K562 (cell line): ENCODE measurements at regions not wholly inside any gene's neighbourhood (a gene's known extent, or its start where the extent isn't known, plus 50 kb on each side); places are given as distances from the start of the nearest gene placed in this dataset.

Experiments used
- ATAC-seq: fragments of 200-7000 bp; cut with Tn5 transposase; 3 replicates; pipeline ENCODE4 v1.9.1; 2020; ENCODE audit warnings: moderate library complexity
- BruUV-seq: library from RNA; stranded (reverse); fragments of 400-500 nt; replicated peaks from 2 replicates; lab custom pipeline; 2021; lab: Mats Ljungman, UMichigan
- CTCF ChIA-PET: fragments of 300-600 bp; formaldehyde crosslinking; extraction: SDS; loops from one replicate; lab custom pipeline; 2021; ENCODE audit warnings: low intra/inter-chr PET ratio; lab: Yijun Ruan, JAX
- POLR2A ChIA-PET: fragments of 300-600, 350-650 bp; sonication (Branson Sonifier 250); formaldehyde crosslinking; extraction: SDS; loops from one replicate; lab custom pipeline; 2021; ENCODE audit warnings: antibody characterized with exemption, inconsistent platforms; lab: Yijun Ruan, JAX
- DNase-seq, 4 experiments: peaks; one replicate each; pipeline versions ENCODE4 v3.0.0 to v3.0.0-alpha.2; 2011 to 2018; ENCODE audit warnings: low spot score in 3 of 4, mixed read lengths in 3 of 4; ENCODE audit errors: extremely low read depth in 1 of 4
- FAIRE-seq: peaks from 2 replicates; lab custom pipeline; 2011; peaks lifted over from hg19 to GRCh38; lab: Jason Lieb, UNC
- H2AFZ ChIP-seq: 2 replicates; pipeline ENCODE4 v1.6.0; 2011; ENCODE audit warnings: low read depth, low read length, control low read depth, inconsistent platforms
- H3K27ac ChIP-seq: fragments of 200-600 bp; 3 replicates; pipeline ENCODE4 v1.8.0; 2011; ENCODE audit warnings: low read depth, mild to moderate bottlenecking, control low read depth, inconsistent platforms, low read length, moderate library complexity, mixed read lengths; ENCODE audit errors: extremely low read depth
- H3K27me3 ChIP-seq, 2 experiments: fragments of 300-600 bp in 1 of 2; 2 replicates in 1 of 2; 3 replicates in 1 of 2; pipeline versions ENCODE4 v1.6.0 to v1.8.0; 2011; ENCODE audit warnings: inconsistent platforms in 2 of 2, low read length in 2 of 2, mild to moderate bottlenecking in 1 of 2, mixed read lengths in 1 of 2, moderate library complexity in 1 of 2; ENCODE audit not compliant: control insufficient read depth in 2 of 2, insufficient read depth in 2 of 2
- H3K36me3 ChIP-seq: fragments of 300-600 bp; 3 replicates; pipeline ENCODE4 v1.8.0; 2011; ENCODE audit warnings: mild to moderate bottlenecking, low read length, inconsistent platforms; ENCODE audit not compliant: control insufficient read depth, insufficient read depth
- H3K4me1 ChIP-seq, 2 experiments: fragments of 200-600 bp in 1 of 2; replicated peaks in 1 of 2; 2 replicates in 1 of 2; 3 replicates in 1 of 2; pipeline versions ENCODE4 v1.5.1 to v1.8.0; 2011; ENCODE audit warnings: inconsistent platforms in 2 of 2, low read length in 2 of 2, mild to moderate bottlenecking in 1 of 2, mixed read lengths in 1 of 2, moderate library complexity in 1 of 2; ENCODE audit not compliant: control insufficient read depth in 2 of 2, insufficient read depth in 2 of 2
- H3K4me2 ChIP-seq: 2 replicates; pipeline ENCODE4 v1.6.1; 2011; ENCODE audit warnings: low read length, control low read depth, inconsistent platforms, mixed read lengths; ENCODE audit not compliant: insufficient read depth
- H3K4me3 ChIP-seq: fragments of 200-600 bp; sonication (generic), shearing (Covaris generic); 2 replicates; pipeline ENCODE4 v1.5.1; 2016; ENCODE audit warnings: control low read depth, inconsistent platforms
- H3K79me2 ChIP-seq: fragments of 200-600 bp; 3 replicates; pipeline ENCODE4 v1.8.0; 2011; ENCODE audit warnings: low read length, inconsistent platforms; ENCODE audit not compliant: control insufficient read depth, insufficient read depth
- H3K9ac ChIP-seq, 2 experiments: 2 replicates each; pipeline versions ENCODE4 v1.6.0 to v1.6.1; 2011; ENCODE audit warnings: low read depth in 2 of 2, low read length in 2 of 2, control low read depth in 1 of 2, inconsistent platforms in 1 of 2, mild to moderate bottlenecking in 1 of 2, mixed read lengths in 1 of 2; ENCODE audit not compliant: insufficient read depth in 1 of 2
- H3K9me1 ChIP-seq: one replicate; pipeline ENCODE4 v1.6.0; 2011; ENCODE audit warnings: inconsistent platforms, mild to moderate bottlenecking, low read length, moderate library complexity; ENCODE audit not compliant: control insufficient read depth, insufficient read depth
- H3K9me3 ChIP-seq: replicated peaks from 2 replicates; pipeline ENCODE4 v1.5.1; 2011; ENCODE audit warnings: low read depth, low read length, inconsistent platforms; ENCODE audit not compliant: control insufficient read depth, insufficient read depth
- H4K20me1 ChIP-seq: replicated peaks from 2 replicates; pipeline ENCODE4 v1.6.1; 2011; ENCODE audit warnings: low read length, inconsistent platforms, mixed read lengths; ENCODE audit not compliant: control insufficient read depth, insufficient read depth
- ELK3 ChIP-seq: fragments of 450-650 bp; formaldehyde crosslinking; IDR thresholded peaks from 2 replicates; pipeline ENCODE4 v1.4.0; 2020; ENCODE audit warnings: mild to moderate bottlenecking
- FOXK1 ChIP-seq: sonication (generic); formaldehyde crosslinking; IDR thresholded peaks from 2 replicates; pipeline ENCODE4 v1.8.0; 2022; ENCODE audit warnings: missing genetic modification reagents, mild to moderate bottlenecking, borderline replicate concordance
- GTF2F1 ChIP-seq: IDR thresholded peaks from 2 replicates; pipeline ENCODE4 v1.6.1; 2011; ENCODE audit warnings: low read depth, low read length, improper control_type of control experiment
- ILK ChIP-seq: fragments of 450-650 bp; IDR thresholded peaks from 2 replicates; pipeline ENCODE4 v1.6.1; 2016; ENCODE audit warnings: missing genetic modification characterization, low read depth, mild to moderate bottlenecking, missing compliant biosample characterization, moderate library complexity, borderline replicate concordance
- MXI1 ChIP-seq: IDR thresholded peaks from 2 replicates; pipeline ENCODE4 v1.6.1; 2011; ENCODE audit warnings: low read depth, mild to moderate bottlenecking, improper control_type of control experiment, low read length
- POLR3A ChIP-seq: IDR thresholded peaks from 2 replicates; pipeline ENCODE4 v1.6.1; 2011; ENCODE audit warnings: borderline replicate concordance, mild to moderate bottlenecking, moderate library complexity; ENCODE audit not compliant: insufficient read length, insufficient read depth; ENCODE audit errors: extremely low read depth
- RHOXF2B ChIP-seq: fragments of 250-450 bp; sonication (Bioruptor Pico); conservative IDR thresholded peaks from 2 replicates; pipeline ENCODE4 v1.5.1; 2021
- SP1 ChIP-seq: sonication (generic); formaldehyde crosslinking; IDR thresholded peaks from 2 replicates; pipeline ENCODE4 v1.8.1; 2022; ENCODE audit warnings: mild to moderate bottlenecking, missing genetic modification reagents
- TEAD2 ChIP-seq: fragments of 450-650 bp; IDR thresholded peaks from 2 replicates; pipeline ENCODE4 v1.6.1; 2016; ENCODE audit warnings: missing genetic modification characterization, control low read depth, missing compliant biosample characterization
- TRIM28 ChIP-seq: fragments of 450-650 bp; IDR thresholded peaks from 2 replicates; pipeline ENCODE4 v1.6.1; 2017
- ZFP91 ChIP-seq: sonication (generic); formaldehyde crosslinking; IDR thresholded peaks from 2 replicates; pipeline ENCODE4 v1.8.0; 2022; ENCODE audit warnings: mild to moderate bottlenecking, missing genetic modification reagents
- ZFX ChIP-seq: sonication (generic); formaldehyde crosslinking; IDR thresholded peaks from 2 replicates; pipeline ENCODE4 v1.8.0; 2022; ENCODE audit warnings: mild to moderate bottlenecking, missing genetic modification reagents, moderate library complexity
- ZNF318 ChIP-seq, 2 experiments: fragments of 450-650 bp; IDR thresholded peaks; 2 replicates each; pipeline ENCODE4 v1.6.1; 2016; ENCODE audit warnings: mild to moderate bottlenecking in 2 of 2, borderline replicate concordance in 1 of 2, low read depth in 1 of 2, moderate library complexity in 1 of 2
- WGBS: fragments of 100-300 bp; shearing (Covaris generic); methylation state at CpG from one replicate; pipeline ENCODE4 v1.1.6; 2016; ENCODE audit warnings: low coverage, mixed read lengths; ENCODE audit not compliant: insufficient coverage; ENCODE audit errors: missing lambda C conversion rate; 5-methylcytosine and 5-hydroxymethylcytosine counted together
- in situ Hi-C: fragments of 300-500 bp; cut with MboI; formaldehyde crosslinking; loops from 4 replicates; pipeline ENCODE4 v1.15.0; 2018; ENCODE audit warnings: inconsistent platforms, mixed read lengths
- intact Hi-C: fragments of 100-400 bp; cut with micrococcal nuclease; formaldehyde crosslinking; loops from 2 replicates; pipeline ENCODE4 v1.14.2; 2022

GRCh38 chr18:39441648-39442047 lies 1876.0 kb upstream of the CELF4 start:
- WGBS: 4% methylated on average over 2 of the region's 2 CpGs
- no peak for FAIRE-seq
- H3K36me3 ChIP-seq: no peaks in the 10 kb centered on the region

More at GRCh38 chr18:39441648-39442047, 1876.0 kb upstream of the CELF4 start:
- CTCF ChIA-PET: no interaction called here
- ATAC-seq (no peak), DNase-seq (no peak)
- POLR2A ChIA-PET: no interaction called here
- Histone ChIP-seq H3K79me2 (no peaks in the 10 kb centered on the region), H3K9me3 (no peaks in the 10 kb centered on the region), H3K27me3 (no peaks in the 10 kb centered on the region), H3K27ac (no peak overlapping the region), H4K20me1 (no peaks in the 10 kb centered on the region), H3K9ac (no peak overlapping the region), H3K9me1 (no peaks in the 10 kb centered on the region), H3K4me2 (no peak overlapping the region), H3K4me3 (no peak overlapping the region), H2AFZ (no peak overlapping the region), H3K4me1 (no peaks in the 10 kb centered on the region)
- TF ChIP-seq FOXK1 (no peak), GTF2F1 (no peak), ZFP91 (CRISPR knock-in tag) (no peak), POLR3A (no peak), ZNF318 (IDR thresholded peaks at IDR 0.05; ENCODE audit: borderline replicate concordance in 1 of 2, low read depth in 1 of 2) (no peak), ZFX (CRISPR knock-in tag) (no peak), RHOXF2B (CRISPR knock-in tag) (no peak), TEAD2 (no peak), ELK3 (CRISPR knock-in tag) (no peak), ILK (tag) (no peak), SP1 (CRISPR knock-in tag) (no peak), MXI1 (no peak), TRIM28 (no peak)
- BruUV-seq: no TSS peak
- intact Hi-C loops: no loop called here
- in situ Hi-C loops: no loop called here
